ENCODE measurements at regions not wholly inside any gene's neighbourhood (a gene's known extent, or its start where the extent isn't known, plus 50 kb on each side); places are given as distances from the start of the nearest gene placed in this dataset.

- DNase-seq (ENCODE audit: low read depth in 2 of 2), result no peak
- TF ChIP-seq, protein P1, sequence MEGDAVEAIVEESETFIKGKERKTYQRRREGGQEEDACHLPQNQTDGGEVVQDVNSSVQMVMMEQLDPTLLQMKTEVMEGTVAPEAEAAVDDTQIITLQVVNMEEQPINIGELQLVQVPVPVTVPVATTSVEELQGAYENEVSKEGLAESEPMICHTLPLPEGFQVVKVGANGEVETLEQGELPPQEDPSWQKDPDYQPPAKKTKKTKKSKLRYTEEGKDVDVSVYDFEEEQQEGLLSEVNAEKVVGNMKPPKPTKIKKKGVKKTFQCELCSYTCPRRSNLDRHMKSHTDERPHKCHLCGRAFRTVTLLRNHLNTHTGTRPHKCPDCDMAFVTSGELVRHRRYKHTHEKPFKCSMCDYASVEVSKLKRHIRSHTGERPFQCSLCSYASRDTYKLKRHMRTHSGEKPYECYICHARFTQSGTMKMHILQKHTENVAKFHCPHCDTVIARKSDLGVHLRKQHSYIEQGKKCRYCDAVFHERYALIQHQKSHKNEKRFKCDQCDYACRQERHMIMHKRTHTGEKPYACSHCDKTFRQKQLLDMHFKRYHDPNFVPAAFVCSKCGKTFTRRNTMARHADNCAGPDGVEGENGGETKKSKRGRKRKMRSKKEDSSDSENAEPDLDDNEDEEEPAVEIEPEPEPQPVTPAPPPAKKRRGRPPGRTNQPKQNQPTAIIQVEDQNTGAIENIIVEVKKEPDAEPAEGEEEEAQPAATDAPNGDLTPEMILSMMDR (IDR thresholded peaks at IDR 0.05; ENCODE audit: low read depth, low read length), result no peak
- no peak overlapping the region for H3K4me3 ChIP-seq (replicated peaks in 1 of 2; ENCODE audit: low read depth in 2 of 2, low read length in 2 of 2)
These were observed 505.2 kb downstream of the NSUN3 start for GRCh38 chr3:94568041-94568440.

GRCh38 chr3:94573337-94573736, 510.5 kb downstream of the NSUN3 start:
- H3K4me3 ChIP-seq (replicated peaks in 1 of 2; ENCODE audit: low read depth in 2 of 2, low read length in 2 of 2), result no peak overlapping the region
- DNase-seq (ENCODE audit: low read depth in 2 of 2), result no peak
- TF ChIP-seq, protein P1 (IDR thresholded peaks at IDR 0.05; ENCODE audit: low read depth, low read length), result no peak

GRCh38 chr3:94587291-94587690, 524.4 kb downstream of the NSUN3 start:
- DNase-seq (ENCODE audit: low read depth in 2 of 2), result no peak
- TF ChIP-seq, protein P1 (IDR thresholded peaks at IDR 0.05; ENCODE audit: low read depth, low read length), result no peak
- no peak overlapping the region for H3K4me3 ChIP-seq (replicated peaks in 1 of 2; ENCODE audit: low read depth in 2 of 2, low read length in 2 of 2)

GRCh38 chr3:94593526-94594150, 530.8 kb downstream of the NSUN3 start:
- TF ChIP-seq, protein P1 (IDR thresholded peaks at IDR 0.05; ENCODE audit: low read depth, low read length), result no peak
- no peak overlapping the region for H3K4me3 ChIP-seq (replicated peaks in 1 of 2; ENCODE audit: low read depth in 2 of 2, low read length in 2 of 2)
- no peak for DNase-seq (ENCODE audit: low read depth in 2 of 2)

DNA sequence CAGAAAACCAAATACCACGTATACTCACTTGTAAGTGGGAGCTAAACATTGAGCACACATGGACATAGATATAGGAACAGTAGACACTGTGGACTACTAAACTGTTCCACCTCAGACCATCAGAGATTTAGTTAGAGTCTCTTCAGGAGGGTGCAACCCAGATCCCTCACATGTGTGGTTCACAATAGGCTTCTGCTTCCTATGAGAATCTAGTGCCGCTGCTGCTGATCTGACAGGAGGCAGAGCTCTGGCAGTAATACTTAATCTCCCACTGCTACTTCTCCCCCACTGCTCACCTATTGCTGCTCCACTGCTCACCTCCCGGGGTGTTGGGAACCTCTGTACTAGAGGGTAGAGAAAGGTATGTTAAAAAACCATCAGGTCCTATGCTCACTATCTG, 533.3 kb downstream of the NSUN3 start:
- no peak for DNase-seq (ENCODE audit: low read depth in 2 of 2)
- H3K4me3 ChIP-seq (replicated peaks in 1 of 2; ENCODE audit: low read depth in 2 of 2, low read length in 2 of 2), result no peak overlapping the region
- TF ChIP-seq, protein P1 (IDR thresholded peaks at IDR 0.05; ENCODE audit: low read depth, low read length), result no peak

GRCh38 chr3:94596887-94597566, 534.2 kb downstream of the NSUN3 start:
- TF ChIP-seq, protein P1 (IDR thresholded peaks at IDR 0.05; ENCODE audit: low read depth, low read length), result no peak
- no peak for DNase-seq (ENCODE audit: low read depth in 2 of 2)
- H3K4me3 ChIP-seq (replicated peaks in 1 of 2; ENCODE audit: low read depth in 2 of 2, low read length in 2 of 2), result no peak overlapping the region

Data from cardiac fibroblast (primary cell).